ENCODE measurements at regions not wholly inside any gene's neighbourhood (a gene's known extent, or its start where the extent isn't known, plus 50 kb on each side); places are given as distances from the start of the nearest gene placed in this dataset.
"Not testable (repeated sequence)": the region's sequence is repeated elsewhere in the genome, so short reads cannot be mapped to it uniquely, and the experiment has no call there.

- not testable (repeated sequence) for TF ChIP-seq MAX (IDR thresholded peaks at IDR 0.05; ENCODE audit: insufficient read depth, insufficient read length); CTCF (IDR thresholded peaks at IDR 0.05; ENCODE audit: extremely low read depth in 1 of 2, insufficient read depth in 1 of 2, low read depth in 1 of 2, low read length in 2 of 2); POLR2A (IDR thresholded peaks at IDR 0.05; ENCODE audit: low read depth, low read length)
These were observed 127.6 kb downstream of the LRRC37A3 start for GRCh38 chr17:64791691-64792090.

All from endothelial cell of umbilical vein (primary cell).